SK-N-SH (cell line): ENCODE measurements at regions not wholly inside any gene's neighbourhood (a gene's known extent, or its start where the extent isn't known, plus 50 kb on each side); places are given as distances from the start of the nearest gene placed in this dataset.

Source experiments
- CTCF ChIA-PET: fragments of 300-600, 350-600 bp; formaldehyde crosslinking; extraction: SDS; loops from one replicate; lab custom pipeline; 2021; lab: Yijun Ruan, JAX
- POLR2A ChIA-PET: fragments of 350-600 bp; sonication (Branson Sonifier 250); formaldehyde crosslinking; extraction: SDS; loops from one replicate; lab custom pipeline; 2020; ENCODE audit warnings: antibody characterized with exemption, inconsistent platforms; lab: Yijun Ruan, JAX
- DNase-seq: peaks from one replicate; pipeline ENCODE4 v3.0.0; 2012
- H2AFZ ChIP-seq: fragments of 200-600 bp; sonication (generic); 2 replicates; pipeline ENCODE4 v1.8.1; 2016; ENCODE audit warnings: antibody characterized with exemption, mild to moderate bottlenecking, low read depth
- H3F3A ChIP-seq: fragments of 200-600 bp; sonication (generic); replicated peaks from 2 replicates; pipeline ENCODE3; 2016; ENCODE audit warnings: antibody characterized with exemption, mild to moderate bottlenecking; ENCODE audit not compliant: insufficient read depth
- H3K27ac ChIP-seq, 2 experiments: fragments of 200-500 bp in 1 of 2; fragments of 200-600 bp in 1 of 2; sonication (Bioruptor generic) in 1 of 2; sonication (generic), shearing (Covaris generic) in 1 of 2; 2 replicates each; pipeline versions ENCODE4 v1.5.1 to v1.6.1; 2014 to 2016; ENCODE audit warnings: low read depth in 2 of 2, inconsistent platforms in 1 of 2, low read length in 1 of 2, mild to moderate bottlenecking in 1 of 2, mixed read lengths in 1 of 2
- H3K27me3 ChIP-seq: fragments of 200-600 bp; sonication (generic), shearing (Covaris generic); 2 replicates; pipeline ENCODE4 v1.6.1; 2016; ENCODE audit warnings: mixed run types; ENCODE audit not compliant: insufficient read depth
- H3K36me3 ChIP-seq, 2 experiments: fragments of 200-500 bp in 1 of 2; fragments of 200-600 bp in 1 of 2; sonication (Bioruptor generic) in 1 of 2; sonication (generic) in 1 of 2; replicated peaks in 1 of 2; 2 replicates each; pipeline versions ENCODE3 to v1.5.1; 2014 to 2016; ENCODE audit warnings: low read length in 1 of 2, mild to moderate bottlenecking in 1 of 2; ENCODE audit not compliant: insufficient read depth in 2 of 2, control insufficient read depth in 1 of 2
- H3K4me1 ChIP-seq, 2 experiments: fragments of 200-500 bp in 1 of 2; fragments of 200-600 bp in 1 of 2; sonication (Bioruptor generic) in 1 of 2; sonication (generic), shearing (Covaris generic) in 1 of 2; 2 replicates each; pipeline versions ENCODE4 v1.5.1 to v1.6.1; 2014 to 2016; ENCODE audit warnings: low read depth in 1 of 2, low read length in 1 of 2, mixed run types in 1 of 2; ENCODE audit not compliant: insufficient read depth in 2 of 2, control insufficient read depth in 1 of 2
- H3K4me2 ChIP-seq: fragments of 200-600 bp; sonication (generic), shearing (Covaris generic); 2 replicates; pipeline ENCODE4 v1.6.1; 2017; ENCODE audit warnings: mixed run types
- H3K4me3 ChIP-seq, 2 experiments: fragments of 200-500 bp in 1 of 2; fragments of 200-600 bp in 1 of 2; sonication (Bioruptor generic) in 1 of 2; sonication (generic), shearing (Covaris generic) in 1 of 2; 2 replicates each; pipeline versions ENCODE4 v1.5.1 to v1.8.1; 2014 to 2016; ENCODE audit warnings: low read depth in 2 of 2, inconsistent platforms in 1 of 2, low read length in 1 of 2, mild to moderate bottlenecking in 1 of 2, mixed read lengths in 1 of 2, moderate library complexity in 1 of 2
- H3K79me2 ChIP-seq: fragments of 200-600 bp; sonication (generic); 2 replicates; pipeline ENCODE4 v1.8.1; 2017; ENCODE audit warnings: mild to moderate bottlenecking; ENCODE audit not compliant: insufficient read depth
- H3K9ac ChIP-seq: fragments of 200-600 bp; sonication (generic); 2 replicates; pipeline ENCODE4 v1.6.1; 2017; ENCODE audit warnings: mixed run types
- H3K9me2 ChIP-seq: fragments of 200-600 bp; sonication (generic); 2 replicates; pipeline ENCODE4 v1.6.1; 2017; ENCODE audit warnings: mixed run types
- H3K9me3 ChIP-seq: fragments of 200-600 bp; sonication (generic); 2 replicates; pipeline ENCODE4 v1.6.1; 2017; ENCODE audit warnings: mixed run types, mild to moderate bottlenecking, moderate library complexity
- H4K20me1 ChIP-seq: fragments of 200-600 bp; sonication (generic); 2 replicates; pipeline ENCODE4 v1.6.1; 2017; ENCODE audit warnings: mild to moderate bottlenecking, mixed run types; ENCODE audit not compliant: insufficient read depth
- ELF1 ChIP-seq: IDR thresholded peaks from 2 replicates; pipeline ENCODE4 v1.4.0; 2012
- EZH2phosphoT487 ChIP-seq: fragments of 200-600 bp; sonication (generic); IDR thresholded peaks from 2 replicates; pipeline ENCODE4 v1.6.1; 2017; ENCODE audit warnings: low read depth, mixed run types, mild to moderate bottlenecking, antibody characterized with exemption, moderate library complexity, borderline replicate concordance
- FOXJ3 ChIP-seq: sonication (generic); formaldehyde crosslinking; IDR thresholded peaks from 2 replicates; pipeline ENCODE4 v1.5.1; 2020; ENCODE audit warnings: mild to moderate bottlenecking, missing genetic modification reagents
- FOXM1 ChIP-seq: IDR thresholded peaks from 2 replicates; pipeline ENCODE4 v1.4.0; 2012; ENCODE audit warnings: low read depth, mild to moderate bottlenecking
- GATA2 ChIP-seq: sonication (generic); formaldehyde crosslinking; IDR thresholded peaks from 2 replicates; pipeline ENCODE4 v1.5.0; 2020; ENCODE audit warnings: mild to moderate bottlenecking, missing genetic modification reagents
- NRF1 ChIP-seq: IDR thresholded peaks from 2 replicates; pipeline ENCODE4 v1.6.1; 2012; ENCODE audit warnings: low read depth, mild to moderate bottlenecking, low read length
- POLR2AphosphoS5 ChIP-seq: IDR thresholded peaks from 2 replicates; pipeline ENCODE4 v1.6.1; 2012; ENCODE audit warnings: low read depth, low read length
- RCOR1 ChIP-seq: fragments of 150-350 bp; IDR thresholded peaks from 2 replicates; pipeline ENCODE4 v1.6.1; 2017; ENCODE audit warnings: antibody characterized with exemption, low read length
- RFX5 ChIP-seq: IDR thresholded peaks from 2 replicates; pipeline ENCODE4 v1.6.1; 2012; ENCODE audit warnings: mild to moderate bottlenecking, improper control_type of control experiment, low read length
- TEAD4 ChIP-seq: IDR thresholded peaks from 2 replicates; pipeline ENCODE4 v1.4.0; 2012; ENCODE audit warnings: mild to moderate bottlenecking, borderline replicate concordance; ENCODE audit not compliant: insufficient read depth
- YY1 ChIP-seq: IDR thresholded peaks from 2 replicates; pipeline ENCODE4 v1.4.0; 2012; ENCODE audit warnings: low read depth, mild to moderate bottlenecking
- WGBS: methylation state at CpG from one replicate; pipeline ENCODE4 v1.1.6; 2017; ENCODE audit warnings: low lambda C conversion rate; 5-methylcytosine and 5-hydroxymethylcytosine counted together
- TF ChIP-seq, protein P1 (sequence below): fragments of 200-600 bp; sonication (generic); IDR thresholded peaks from 2 replicates; pipeline ENCODE4 v1.6.1; 2017; ENCODE audit warnings: antibody characterized with exemption, mild to moderate bottlenecking, moderate library complexity
- TF ChIP-seq, protein P2 (sequence below): IDR thresholded peaks from 2 replicates; pipeline ENCODE4 v1.4.0; 2012; ENCODE audit warnings: low read depth, borderline replicate concordance
- TF ChIP-seq, protein P3 (sequence below): IDR thresholded peaks from 2 replicates; pipeline ENCODE4 v1.4.0; 2012; ENCODE audit warnings: low read depth, borderline replicate concordance
- TF ChIP-seq, protein P4 (sequence below): fragments of 150-350 bp; IDR thresholded peaks from 2 replicates; pipeline ENCODE4 v1.6.1; 2016; ENCODE audit warnings: mild to moderate bottlenecking, low read depth, low read length

DNA sequence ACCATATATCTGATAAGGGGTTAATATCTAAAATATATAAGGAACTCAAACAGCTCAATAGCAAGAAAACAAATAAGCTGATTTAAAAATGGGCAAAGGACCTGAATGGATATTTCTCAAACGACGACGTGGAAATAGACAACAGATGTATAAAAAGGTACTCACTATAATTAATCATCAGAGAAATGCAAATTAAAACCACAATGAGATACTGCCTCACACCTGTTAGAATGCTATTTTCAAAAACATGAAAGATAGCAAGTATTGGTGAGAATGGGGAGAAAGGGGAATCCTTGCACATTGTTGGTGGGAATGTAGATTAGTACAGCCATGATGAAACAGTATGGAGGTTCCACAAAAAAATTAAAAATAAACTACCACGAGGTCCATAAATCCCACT, 163.2 kb downstream of the DKK1 start (continued):
- TF ChIP-seq, protein P1, sequence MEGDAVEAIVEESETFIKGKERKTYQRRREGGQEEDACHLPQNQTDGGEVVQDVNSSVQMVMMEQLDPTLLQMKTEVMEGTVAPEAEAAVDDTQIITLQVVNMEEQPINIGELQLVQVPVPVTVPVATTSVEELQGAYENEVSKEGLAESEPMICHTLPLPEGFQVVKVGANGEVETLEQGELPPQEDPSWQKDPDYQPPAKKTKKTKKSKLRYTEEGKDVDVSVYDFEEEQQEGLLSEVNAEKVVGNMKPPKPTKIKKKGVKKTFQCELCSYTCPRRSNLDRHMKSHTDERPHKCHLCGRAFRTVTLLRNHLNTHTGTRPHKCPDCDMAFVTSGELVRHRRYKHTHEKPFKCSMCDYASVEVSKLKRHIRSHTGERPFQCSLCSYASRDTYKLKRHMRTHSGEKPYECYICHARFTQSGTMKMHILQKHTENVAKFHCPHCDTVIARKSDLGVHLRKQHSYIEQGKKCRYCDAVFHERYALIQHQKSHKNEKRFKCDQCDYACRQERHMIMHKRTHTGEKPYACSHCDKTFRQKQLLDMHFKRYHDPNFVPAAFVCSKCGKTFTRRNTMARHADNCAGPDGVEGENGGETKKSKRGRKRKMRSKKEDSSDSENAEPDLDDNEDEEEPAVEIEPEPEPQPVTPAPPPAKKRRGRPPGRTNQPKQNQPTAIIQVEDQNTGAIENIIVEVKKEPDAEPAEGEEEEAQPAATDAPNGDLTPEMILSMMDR: no peak
- TF ChIP-seq NRF1: no peak
- TF ChIP-seq RCOR1: no peak
- no peak for TF ChIP-seq POLR2AphosphoS5
- no peak for TF ChIP-seq EZH2phosphoT487
- no peak for TF ChIP-seq YY1
- no peak for TF ChIP-seq GATA2 (CRISPR knock-in tag)

DNA sequence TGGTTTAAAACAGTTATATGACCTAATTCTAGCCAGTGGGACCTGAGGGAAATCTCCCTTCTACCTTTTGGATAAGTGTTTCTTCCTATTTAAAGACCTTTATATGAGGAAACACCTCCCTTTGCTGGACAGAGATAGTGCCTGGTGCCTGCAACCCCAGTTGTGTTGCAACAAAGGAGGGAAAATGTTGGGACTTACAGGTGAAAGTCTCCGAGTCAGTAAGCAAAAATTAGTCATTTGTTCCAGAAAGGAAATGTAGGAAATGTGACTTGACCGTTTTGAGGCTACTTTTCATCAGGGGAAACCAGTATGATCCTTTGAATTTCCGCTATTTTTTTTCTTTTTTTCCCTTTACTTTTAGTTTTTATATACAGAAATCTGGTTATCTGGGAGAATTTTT, 165.5 kb downstream of the DKK1 start:
- Histone ChIP-seq H3K9ac (no peak overlapping the region), H3K27me3 (no peaks in the 10 kb centered on the region), H3K9me3 (no peaks in the 10 kb centered on the region), H3K4me2 (no peak overlapping the region), H3K9me2 (peaks cover 3% of the 10 kb centered on the region; the same call in 1 of the 2 replicates), H3K36me3 (no peaks in the 10 kb centered on the region), H2AFZ (no peak overlapping the region), H3F3A (no peaks in the 10 kb centered on the region), H4K20me1 (no peaks in the 10 kb centered on the region), H3K4me3 (no peak overlapping the region), H3K4me1 (no peaks in the 10 kb centered on the region; a peak in 1 of 4 replicates), H3K27ac (no peak overlapping the region), H3K79me2 (no peaks in the 10 kb centered on the region)
- WGBS: 75% methylated on average over 3 of the region's 3 CpGs
- CTCF ChIA-PET: no interaction called here
- POLR2A ChIA-PET: no interaction called here
- DNase-seq: no peak
- TF ChIP-seq FOXJ3 (CRISPR knock-in tag): no peak
- TF ChIP-seq, protein P2, sequence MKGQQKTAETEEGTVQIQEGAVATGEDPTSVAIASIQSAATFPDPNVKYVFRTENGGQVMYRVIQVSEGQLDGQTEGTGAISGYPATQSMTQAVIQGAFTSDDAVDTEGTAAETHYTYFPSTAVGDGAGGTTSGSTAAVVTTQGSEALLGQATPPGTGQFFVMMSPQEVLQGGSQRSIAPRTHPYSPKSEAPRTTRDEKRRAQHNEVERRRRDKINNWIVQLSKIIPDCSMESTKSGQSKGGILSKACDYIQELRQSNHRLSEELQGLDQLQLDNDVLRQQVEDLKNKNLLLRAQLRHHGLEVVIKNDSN: no peak
- TF ChIP-seq, protein P3, sequence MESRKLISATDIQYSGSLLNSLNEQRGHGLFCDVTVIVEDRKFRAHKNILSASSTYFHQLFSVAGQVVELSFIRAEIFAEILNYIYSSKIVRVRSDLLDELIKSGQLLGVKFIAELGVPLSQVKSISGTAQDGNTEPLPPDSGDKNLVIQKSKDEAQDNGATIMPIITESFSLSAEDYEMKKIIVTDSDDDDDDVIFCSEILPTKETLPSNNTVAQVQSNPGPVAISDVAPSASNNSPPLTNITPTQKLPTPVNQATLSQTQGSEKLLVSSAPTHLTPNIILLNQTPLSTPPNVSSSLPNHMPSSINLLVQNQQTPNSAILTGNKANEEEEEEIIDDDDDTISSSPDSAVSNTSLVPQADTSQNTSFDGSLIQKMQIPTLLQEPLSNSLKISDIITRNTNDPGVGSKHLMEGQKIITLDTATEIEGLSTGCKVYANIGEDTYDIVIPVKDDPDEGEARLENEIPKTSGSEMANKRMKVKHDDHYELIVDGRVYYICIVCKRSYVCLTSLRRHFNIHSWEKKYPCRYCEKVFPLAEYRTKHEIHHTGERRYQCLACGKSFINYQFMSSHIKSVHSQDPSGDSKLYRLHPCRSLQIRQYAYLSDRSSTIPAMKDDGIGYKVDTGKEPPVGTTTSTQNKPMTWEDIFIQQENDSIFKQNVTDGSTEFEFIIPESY: no peak
- no peak for TF ChIP-seq TEAD4
- TF ChIP-seq, protein P4, sequence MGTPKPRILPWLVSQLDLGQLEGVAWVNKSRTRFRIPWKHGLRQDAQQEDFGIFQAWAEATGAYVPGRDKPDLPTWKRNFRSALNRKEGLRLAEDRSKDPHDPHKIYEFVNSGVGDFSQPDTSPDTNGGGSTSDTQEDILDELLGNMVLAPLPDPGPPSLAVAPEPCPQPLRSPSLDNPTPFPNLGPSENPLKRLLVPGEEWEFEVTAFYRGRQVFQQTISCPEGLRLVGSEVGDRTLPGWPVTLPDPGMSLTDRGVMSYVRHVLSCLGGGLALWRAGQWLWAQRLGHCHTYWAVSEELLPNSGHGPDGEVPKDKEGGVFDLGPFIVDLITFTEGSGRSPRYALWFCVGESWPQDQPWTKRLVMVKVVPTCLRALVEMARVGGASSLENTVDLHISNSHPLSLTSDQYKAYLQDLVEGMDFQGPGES: no peak
- no peak for TF ChIP-seq ELF1
- TF ChIP-seq RFX5: no peak
- TF ChIP-seq GATA2 (CRISPR knock-in tag): no peak
- no peak for TF ChIP-seq POLR2AphosphoS5
- no peak for TF ChIP-seq FOXM1
